Activated CD8-positive, alpha-beta memory T cell treated with anti-CD3 and anti-CD28 coated beads, Interleukin-2, amount 50 U/mL, for 24 hours (primary cell): ENCODE measurements at regions not wholly inside any gene's neighbourhood (a gene's known extent, or its start where the extent isn't known, plus 50 kb on each side); places are given as distances from the start of the nearest gene placed in this dataset.

Source experiments
- DNase-seq: peaks from one replicate; pipeline ENCODE4 v3.0.0-alpha.2; 2020; ENCODE audit errors: extremely low read depth

DNA sequence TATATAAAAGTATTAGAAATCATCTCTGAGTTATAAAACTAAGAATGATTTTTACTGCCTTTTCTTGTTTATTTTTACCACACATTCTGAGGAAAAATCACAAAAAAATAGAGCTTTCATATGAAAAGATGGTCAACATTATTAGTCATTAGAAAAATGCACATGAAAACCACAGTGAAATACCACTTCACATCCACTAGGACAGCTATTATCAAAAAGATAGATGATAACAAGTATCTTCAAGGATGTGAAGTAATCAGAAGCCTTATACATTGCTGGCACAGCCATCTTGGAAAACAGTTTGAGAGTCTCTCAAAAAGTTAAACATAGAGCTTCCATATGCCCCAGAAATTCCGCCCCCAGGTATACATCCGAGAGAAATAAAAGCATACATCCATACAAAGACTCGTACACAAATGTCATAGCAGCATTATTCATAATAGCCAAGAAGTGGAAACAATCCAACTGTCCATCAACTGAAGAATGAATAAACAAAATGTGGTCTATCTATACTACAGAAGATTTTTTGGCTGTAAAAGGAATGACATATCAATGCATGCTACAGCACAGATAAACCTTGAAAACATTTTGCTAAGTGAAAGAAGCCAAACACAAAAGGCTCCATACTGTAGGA lies 523.9 kb downstream of the FUT8 start:
- no peak for DNase-seq

DNA sequence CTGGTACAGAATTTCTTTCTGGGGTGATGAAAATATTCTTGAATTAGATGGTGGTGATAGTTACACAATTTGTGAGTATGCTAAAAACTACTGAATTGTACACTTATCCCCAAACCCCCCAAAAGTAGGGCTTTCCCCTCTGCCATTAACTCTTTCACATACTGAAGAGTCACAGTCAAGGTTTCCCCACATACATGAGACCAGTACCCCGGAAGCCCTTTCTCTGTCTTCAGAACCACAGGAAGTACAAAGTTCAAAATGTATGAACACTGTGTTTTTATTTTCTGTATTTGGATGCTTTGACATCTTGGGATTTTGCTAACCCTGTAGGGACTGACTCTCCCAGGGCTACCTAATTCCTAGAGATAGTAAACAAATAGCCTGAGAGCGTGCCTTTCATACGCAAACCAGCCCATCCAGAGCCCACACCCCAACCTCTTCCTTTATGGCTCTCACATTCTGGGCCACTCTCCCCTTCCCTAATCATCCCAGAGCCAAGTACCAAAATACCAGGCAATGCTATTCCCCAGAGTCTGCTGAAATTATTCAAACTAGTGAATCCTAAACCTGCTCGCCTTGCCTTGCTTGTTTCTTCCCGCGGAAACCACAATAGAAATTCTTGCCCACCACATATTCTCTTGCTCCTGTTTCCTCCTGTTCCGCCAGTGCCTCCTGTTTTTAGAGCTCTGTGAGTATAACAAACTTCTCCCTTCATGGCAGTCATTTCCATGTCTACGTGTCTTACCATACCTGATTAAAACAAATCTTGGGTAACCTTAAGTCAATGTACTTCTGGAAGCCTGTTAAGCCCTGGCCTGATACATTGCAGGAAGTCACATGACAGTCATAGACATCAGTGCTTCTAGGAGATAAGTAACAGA lies 524.8 kb downstream of the FUT8 start:
- DNase-seq = no peak

DNA sequence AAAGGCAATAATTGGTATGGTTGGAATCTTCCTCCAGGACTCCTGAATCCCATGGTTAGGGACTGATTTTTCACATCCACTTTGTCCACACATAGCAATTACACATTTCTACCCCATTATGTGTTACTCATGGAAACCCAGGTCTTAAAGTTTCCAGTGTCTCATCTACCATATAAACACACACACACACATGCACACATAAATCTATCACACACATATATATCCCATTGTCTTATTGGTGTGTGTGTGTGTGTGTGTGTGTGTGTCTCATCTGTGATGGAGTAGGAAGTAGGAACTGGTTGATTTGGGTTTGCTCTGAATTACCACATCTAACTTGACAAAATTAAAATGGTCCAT lies 525.4 kb downstream of the FUT8 start:
- DNase-seq = no peak

GRCh38 chr14:65938738-65939137 lies 526.2 kb downstream of the FUT8 start:
- DNase-seq = no peak

- no peak for DNase-seq
These were observed 526.7 kb downstream of the FUT8 start for GRCh38 chr14:65939184-65939583.

DNA sequence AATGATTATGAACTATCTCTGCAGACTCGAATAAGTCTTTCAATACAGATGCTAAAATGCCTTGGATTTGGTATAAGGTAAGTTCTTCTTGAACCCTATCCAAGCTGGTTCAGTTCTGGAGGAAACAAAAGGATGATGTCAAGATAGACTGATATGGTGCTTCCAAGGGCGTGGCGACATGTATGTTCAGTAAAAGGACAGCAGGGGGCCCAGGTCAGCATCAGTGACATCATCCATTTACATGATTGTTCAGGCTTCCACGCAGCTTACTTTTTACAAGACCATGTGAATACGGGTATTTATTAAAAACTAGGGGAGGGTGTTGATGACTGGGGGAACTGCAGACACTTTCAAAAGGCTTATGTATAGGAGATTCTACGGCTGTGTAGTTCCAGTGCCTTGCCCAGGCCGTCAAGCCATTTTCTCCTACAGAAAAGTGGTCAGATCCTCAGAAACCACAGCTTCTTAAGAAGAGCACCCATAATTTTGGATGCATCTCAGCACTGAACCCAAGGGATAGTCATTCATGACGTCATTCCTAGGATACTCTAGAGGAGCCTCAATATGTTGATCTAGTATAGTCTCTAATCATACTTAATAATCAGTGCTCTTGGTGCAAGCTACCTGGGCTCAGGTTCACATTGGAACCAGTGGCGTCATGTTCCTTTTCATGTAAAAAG lies 527.7 kb downstream of the FUT8 start:
- DNase-seq = no peak

DNA sequence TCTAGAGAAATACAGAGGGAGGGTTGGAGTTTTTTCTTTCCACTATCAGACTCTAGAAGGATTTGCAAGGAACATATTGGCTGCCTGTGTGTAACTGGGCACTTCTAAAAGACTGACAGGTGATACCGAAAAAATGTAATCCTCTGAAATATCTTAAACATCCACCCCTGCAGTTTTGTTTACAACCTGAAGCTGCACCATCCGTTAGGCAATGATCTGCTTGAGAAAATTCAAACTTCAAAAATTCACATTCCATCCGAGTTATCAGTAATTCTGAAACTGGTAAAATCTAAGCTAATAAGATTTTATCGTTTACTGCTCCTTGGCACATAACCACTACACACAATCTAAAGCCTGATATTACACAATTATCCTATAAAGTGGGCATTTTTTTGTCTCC lies 528.6 kb downstream of the FUT8 start:
- DNase-seq = no peak

GRCh38 chr14:65943150-65943549 lies 530.6 kb downstream of the FUT8 start:
- DNase-seq = no peak

GRCh38 chr14:65943916-65944410 lies 531.4 kb downstream of the FUT8 start:
- DNase-seq = no peak

- DNase-seq = no peak
These were observed 532.8 kb downstream of the FUT8 start for GRCh38 chr14:65945327-65945726.

DNA sequence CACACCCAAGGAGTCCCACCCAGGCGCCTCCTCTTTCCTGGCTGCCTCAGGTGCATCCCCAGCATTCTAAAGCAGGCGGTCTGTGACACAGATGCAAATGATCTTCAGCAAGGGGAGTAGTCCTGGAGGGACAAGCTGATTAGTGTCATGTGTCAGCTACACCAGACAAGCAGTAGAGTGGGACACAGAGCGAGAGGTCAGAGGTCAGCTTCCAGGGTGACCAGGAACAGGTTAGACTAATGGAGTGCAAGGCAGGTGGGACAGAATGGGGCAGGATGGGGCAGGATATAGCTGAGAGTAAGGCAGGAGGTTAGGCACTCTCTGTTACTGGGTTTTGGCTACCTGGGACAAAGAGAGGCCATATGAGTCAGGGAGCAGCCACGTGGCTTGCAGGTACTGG lies 534.0 kb downstream of the FUT8 start:
- DNase-seq = no peak

DNA sequence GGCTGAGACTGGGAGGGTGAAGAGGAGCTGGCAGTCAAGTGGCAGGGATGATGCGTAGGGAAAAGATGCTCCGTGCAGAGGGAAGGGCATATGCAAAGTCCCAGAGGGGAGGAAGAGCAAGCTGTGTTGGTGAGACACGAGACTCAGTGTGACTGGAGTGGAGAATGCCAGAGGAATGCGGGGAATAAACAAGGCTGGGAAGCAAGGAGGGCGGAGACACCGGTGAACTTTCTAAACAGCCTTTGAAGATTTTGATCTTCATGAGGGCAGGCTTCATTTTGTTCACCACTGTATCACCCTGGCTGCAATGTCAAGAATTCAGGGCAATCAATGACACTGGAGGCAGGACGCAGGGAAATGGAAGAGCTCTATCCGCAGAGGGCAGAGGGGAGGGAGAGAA lies 535.8 kb downstream of the FUT8 start:
- no peak for DNase-seq

DNA sequence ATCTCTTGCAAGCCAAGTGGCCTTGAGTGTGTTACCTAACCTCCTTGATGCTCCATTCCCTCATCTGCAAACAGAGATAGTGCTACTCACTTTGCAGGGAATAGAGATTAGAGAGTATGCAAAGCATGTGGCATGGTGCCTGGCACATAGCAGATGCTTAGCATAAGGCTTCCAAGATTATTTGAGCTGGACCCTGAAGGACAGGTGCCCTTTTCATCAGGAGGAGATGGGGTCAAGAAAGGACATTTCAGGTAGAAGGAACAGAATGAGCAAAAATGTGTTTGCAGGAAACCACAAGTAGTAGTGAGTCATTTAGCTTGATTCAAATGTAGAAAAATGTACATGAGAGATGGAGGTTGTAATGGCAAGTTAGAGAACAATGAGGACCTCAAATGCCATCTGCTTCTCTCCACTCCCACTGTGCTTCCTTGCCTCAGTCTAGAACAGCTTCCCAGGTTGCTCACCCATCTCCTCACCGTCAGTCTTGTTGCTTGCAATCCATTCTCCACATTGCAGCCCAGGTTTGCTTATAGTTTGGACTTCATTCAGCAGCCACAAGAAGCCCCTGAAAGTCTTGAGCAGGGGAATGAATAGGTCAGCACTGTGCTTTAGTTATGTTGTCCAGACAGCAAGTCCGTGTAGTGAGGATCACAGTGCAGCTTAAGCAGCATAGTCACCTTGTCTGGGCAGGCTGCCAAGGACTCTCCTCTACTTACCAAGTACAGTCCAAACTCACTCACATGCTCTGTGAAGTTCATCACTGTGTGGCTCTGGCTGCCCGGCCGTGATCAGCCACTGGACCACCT lies 536.3 kb upstream of the CCDC196 start:
- no peak for DNase-seq

GRCh38 chr14:65954942-65955341 lies 531.2 kb upstream of the CCDC196 start:
- no peak for DNase-seq

DNA sequence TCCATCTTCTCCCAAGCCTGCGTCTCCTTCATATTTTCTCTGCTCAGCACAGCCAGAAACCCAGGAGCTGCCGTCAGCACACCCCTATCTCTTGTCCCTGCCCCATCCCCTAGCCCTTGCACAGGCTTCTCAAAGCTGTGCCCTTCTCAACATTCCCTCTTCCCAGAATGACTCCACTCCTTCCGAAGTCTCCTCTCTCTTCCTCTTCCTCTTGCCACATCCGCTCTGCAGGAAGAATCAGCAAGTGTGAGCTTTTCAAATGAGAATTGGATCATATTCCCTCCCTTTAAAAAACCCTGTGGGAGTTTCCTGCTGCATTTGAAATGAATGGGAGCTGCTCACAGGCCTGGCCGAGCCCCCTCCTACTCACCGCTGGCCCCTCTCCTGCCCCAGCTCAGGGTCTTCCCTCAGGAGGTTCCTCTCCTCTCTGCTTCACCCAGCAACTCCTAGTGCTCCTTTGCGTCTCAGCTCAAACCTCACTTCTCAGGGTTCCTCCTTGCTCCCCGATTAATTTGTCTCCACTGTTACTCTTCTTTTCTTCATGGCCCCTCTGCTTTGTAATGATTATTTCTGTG lies 528.5 kb upstream of the CCDC196 start:
- no peak for DNase-seq

DNA sequence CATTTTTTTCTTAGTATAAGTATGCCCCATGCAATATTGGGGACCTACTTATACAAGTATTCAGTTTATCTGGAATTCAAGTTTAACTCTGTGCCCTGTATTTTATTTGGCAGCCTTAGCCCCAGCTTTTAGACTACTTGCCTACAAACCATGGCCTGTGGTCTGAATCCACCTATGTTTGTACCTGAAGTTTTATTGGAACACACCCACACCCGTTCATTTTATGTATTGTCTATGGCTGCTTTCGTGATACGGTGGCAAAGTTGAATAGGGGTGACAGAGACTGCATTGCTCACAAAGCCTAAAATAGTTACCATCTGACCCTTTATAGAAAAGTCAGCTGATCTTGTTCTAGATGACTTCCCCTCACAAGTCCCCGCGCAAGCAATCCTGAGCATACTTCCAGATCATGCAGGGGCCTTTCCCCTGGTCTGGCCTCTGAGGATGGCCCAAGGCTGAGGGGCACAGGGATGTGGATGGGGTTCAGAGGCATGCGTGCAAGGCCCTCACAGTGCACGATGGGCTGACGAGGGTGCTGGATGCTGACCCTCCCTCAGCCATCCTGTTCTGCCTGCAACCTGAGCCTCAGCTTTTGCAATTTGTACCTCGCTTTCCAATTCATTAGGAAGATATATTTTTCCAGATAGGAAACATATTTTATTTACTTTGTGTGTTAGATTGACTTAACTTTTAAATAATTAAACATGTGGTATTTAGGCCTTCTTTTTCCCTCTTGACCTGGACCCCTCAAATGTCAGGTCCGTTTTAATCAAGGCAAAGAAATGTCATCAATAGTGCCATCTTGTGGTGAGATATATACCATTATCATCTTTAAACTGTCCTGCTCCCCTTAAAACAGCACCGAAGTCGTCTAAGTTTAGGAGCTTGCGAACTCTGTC lies 527.3 kb upstream of the CCDC196 start:
- DNase-seq = no peak

- no peak for DNase-seq
These were observed 526.6 kb upstream of the CCDC196 start for GRCh38 chr14:65959563-65960024.

DNA sequence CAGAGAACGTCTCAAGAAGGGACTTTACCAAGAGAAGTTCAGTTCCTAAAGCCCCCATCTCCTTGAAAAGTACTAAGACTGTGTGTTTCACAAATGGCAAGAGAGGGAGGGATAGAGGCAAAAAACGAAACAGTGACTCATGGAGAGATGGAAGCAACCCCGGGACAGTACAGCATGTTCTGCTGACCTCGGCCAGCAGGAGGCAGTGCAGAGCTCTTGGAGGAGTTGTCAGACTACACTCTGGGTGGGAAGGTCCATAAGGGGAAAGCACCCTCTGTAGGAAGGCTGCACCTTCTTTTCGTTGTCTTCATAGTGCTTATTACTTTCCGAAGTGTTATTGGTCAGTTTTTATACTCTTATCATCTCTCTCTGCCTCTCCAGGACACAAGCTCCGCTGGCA lies 525.2 kb upstream of the CCDC196 start:
- DNase-seq = peak; percentile 55

GRCh38 chr14:65962952-65963351 lies 523.2 kb upstream of the CCDC196 start:
- DNase-seq = no peak

DNA sequence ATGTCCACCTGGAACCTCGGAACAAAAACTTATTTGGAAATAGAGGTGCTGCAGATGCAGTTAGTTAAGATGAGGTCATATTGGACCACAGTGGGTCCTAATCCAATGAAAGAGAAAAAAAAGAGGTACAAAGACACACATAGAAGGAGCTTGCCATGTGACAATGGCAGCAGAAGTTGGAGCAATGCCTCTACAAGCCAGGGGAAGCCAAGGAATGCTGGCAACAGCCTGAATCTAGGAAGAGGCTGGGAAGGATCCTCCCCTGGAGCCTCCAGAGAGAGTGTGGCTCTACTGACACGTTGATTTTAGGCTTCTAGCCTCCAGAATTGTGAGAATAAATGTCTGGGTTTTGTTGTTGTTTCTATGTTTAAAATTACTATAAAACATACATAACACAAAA lies 521.8 kb upstream of the CCDC196 start:
- no peak for DNase-seq
